ENCODE measurements at regions not wholly inside any gene's neighbourhood (a gene's known extent, or its start where the extent isn't known, plus 50 kb on each side); places are given as distances from the start of the nearest gene placed in this dataset.

GRCh38 chr17:71114911-71115668 is 945.8 kb downstream of the KCNJ2 start:
- 69 to 72% methylated on average over 7 of the region's 7 CpGs for WGBS, 2 donors
- no peak for TF ChIP-seq POLR2A (IDR thresholded peaks at IDR 0.05)
- TF ChIP-seq, protein P1, sequence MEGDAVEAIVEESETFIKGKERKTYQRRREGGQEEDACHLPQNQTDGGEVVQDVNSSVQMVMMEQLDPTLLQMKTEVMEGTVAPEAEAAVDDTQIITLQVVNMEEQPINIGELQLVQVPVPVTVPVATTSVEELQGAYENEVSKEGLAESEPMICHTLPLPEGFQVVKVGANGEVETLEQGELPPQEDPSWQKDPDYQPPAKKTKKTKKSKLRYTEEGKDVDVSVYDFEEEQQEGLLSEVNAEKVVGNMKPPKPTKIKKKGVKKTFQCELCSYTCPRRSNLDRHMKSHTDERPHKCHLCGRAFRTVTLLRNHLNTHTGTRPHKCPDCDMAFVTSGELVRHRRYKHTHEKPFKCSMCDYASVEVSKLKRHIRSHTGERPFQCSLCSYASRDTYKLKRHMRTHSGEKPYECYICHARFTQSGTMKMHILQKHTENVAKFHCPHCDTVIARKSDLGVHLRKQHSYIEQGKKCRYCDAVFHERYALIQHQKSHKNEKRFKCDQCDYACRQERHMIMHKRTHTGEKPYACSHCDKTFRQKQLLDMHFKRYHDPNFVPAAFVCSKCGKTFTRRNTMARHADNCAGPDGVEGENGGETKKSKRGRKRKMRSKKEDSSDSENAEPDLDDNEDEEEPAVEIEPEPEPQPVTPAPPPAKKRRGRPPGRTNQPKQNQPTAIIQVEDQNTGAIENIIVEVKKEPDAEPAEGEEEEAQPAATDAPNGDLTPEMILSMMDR (IDR thresholded peaks at IDR 0.05), result no peak
- DNase-seq (ENCODE audit: low spot score in 2 of 2), result no peak
- no peak overlapping the region for H3K4me3 ChIP-seq (ENCODE audit: low read depth, poor library complexity, severe bottlenecking)
- intact Hi-C loops (cut with DNase I; ENCODE audit: low total_unique reads), result no loop called here

DNA sequence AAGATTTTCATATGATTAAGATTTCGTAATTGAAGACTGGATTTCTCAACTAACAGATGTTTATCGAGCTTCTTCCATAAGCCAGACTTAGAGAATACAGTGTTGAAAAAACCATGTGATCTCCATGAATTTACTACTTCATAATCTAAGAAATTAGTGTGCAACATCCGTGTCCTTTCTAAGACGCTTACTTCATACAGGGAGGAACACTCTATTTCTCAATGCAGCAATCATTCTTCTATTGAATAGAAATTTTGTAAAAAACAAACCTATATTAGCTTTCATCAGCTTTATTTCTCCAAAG is 946.3 kb downstream of the KCNJ2 start:
- TF ChIP-seq, protein P1 (IDR thresholded peaks at IDR 0.05), result no peak
- no peak for TF ChIP-seq POLR2A (IDR thresholded peaks at IDR 0.05)
- H3K4me3 ChIP-seq (ENCODE audit: low read depth, poor library complexity, severe bottlenecking), result no peak overlapping the region
- 40 to 41% methylated on average over 4 of the region's 4 CpGs for WGBS, 2 donors
- no peak for DNase-seq (ENCODE audit: low spot score in 2 of 2)
- intact Hi-C loops (cut with DNase I; ENCODE audit: low total_unique reads), result no loop called here

DNA sequence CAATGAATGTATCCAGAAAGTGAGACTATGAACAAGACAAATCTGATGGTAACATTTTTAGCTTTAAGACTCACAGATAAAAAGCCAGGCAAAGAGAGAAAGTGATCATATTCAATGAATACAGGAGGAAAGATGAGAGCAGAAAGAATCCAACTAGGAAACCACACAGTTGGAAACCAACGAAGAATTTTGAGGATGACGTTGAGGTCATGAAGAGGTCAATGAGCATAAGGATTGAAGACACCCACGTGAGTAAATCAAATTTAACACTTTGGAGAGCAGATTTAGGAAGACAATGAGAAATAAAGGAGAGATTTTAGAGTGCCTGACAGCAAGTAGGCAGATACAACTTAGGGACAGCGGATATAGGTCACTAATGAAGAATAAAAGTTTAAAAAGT is 948.1 kb downstream of the KCNJ2 start:
- 49 to 61% methylated on average over 4 of the region's 4 CpGs for WGBS, 2 donors
- DNase-seq (ENCODE audit: low spot score in 2 of 2), result no peak
- TF ChIP-seq, protein P1 (IDR thresholded peaks at IDR 0.05), result no peak
- TF ChIP-seq POLR2A (IDR thresholded peaks at IDR 0.05), result no peak
- no peak overlapping the region for H3K4me3 ChIP-seq (ENCODE audit: low read depth, poor library complexity, severe bottlenecking)
- intact Hi-C loops (cut with DNase I; ENCODE audit: low total_unique reads), result no loop called here

DNA sequence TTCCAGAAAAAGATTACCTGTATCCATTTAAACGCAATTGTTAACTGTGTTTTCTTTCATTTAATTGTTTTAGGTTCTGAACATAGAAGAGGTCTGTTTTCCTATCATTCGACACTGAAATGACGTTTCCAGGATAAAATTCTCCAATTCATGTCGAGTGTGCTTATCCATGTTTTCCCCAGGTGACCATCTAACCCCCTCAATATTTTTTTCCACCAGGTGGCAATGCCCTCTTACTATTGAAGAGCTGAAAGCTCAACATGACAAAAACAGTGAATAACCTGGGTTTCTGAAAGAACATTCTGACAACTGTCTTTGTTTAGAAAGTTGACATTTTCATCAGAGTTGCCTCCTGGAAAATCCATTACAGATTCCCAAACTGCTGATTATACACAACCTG is 948.7 kb downstream of the KCNJ2 start:
- WGBS, 2 donors, result 84 to 86% methylated on average over 4 of the region's 4 CpGs
- intact Hi-C loops (cut with DNase I; ENCODE audit: low total_unique reads), result no loop called here
- TF ChIP-seq, protein P1 (IDR thresholded peaks at IDR 0.05), result no peak
- TF ChIP-seq POLR2A (IDR thresholded peaks at IDR 0.05), result no peak
- H3K4me3 ChIP-seq (ENCODE audit: low read depth, poor library complexity, severe bottlenecking), result no peak overlapping the region
- no peak for DNase-seq (ENCODE audit: low spot score in 2 of 2)

DNA sequence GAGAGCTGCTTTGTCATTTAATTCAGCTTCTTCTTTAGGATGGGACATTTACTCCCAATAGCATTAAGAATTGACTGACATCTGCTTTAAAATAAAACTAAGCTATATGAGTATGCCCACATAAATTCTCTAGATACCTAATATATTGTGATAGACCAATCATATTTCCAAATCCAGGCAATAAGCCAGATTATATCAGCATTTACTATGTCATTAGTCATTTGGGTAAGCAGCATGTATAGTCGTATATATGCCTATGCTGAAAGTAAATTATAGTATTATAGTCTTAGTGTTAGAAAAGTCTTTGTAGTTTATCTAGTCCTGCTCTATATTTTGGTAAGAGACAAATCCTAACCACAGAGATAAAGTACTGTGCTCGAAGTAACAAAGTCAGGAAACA is 958.1 kb downstream of the KCNJ2 start:
- intact Hi-C loops (cut with DNase I; ENCODE audit: low total_unique reads), result no loop called here
- no peak for DNase-seq (ENCODE audit: low spot score in 2 of 2)
- TF ChIP-seq POLR2A (IDR thresholded peaks at IDR 0.05), result no peak
- no peak overlapping the region for H3K4me3 ChIP-seq (ENCODE audit: low read depth, poor library complexity, severe bottlenecking)
- 78 to 80% methylated on average over 2 of the region's 2 CpGs for WGBS, 2 donors

GRCh38 chr17:71142333-71142732 is 973.0 kb downstream of the KCNJ2 start:
- no peak for DNase-seq (ENCODE audit: low spot score in 2 of 2)
- 64 to 75% methylated on average over 3 of the region's 3 CpGs for WGBS, 2 donors
- intact Hi-C loops (cut with DNase I; ENCODE audit: low total_unique reads), result no loop called here

More at GRCh38 chr17:71142333-71142732, 973.0 kb downstream of the KCNJ2 start:
- TF ChIP-seq, protein P1 (IDR thresholded peaks at IDR 0.05), result no peak
- no peak for TF ChIP-seq POLR2A (IDR thresholded peaks at IDR 0.05)
- no peak overlapping the region for H3K4me3 ChIP-seq (ENCODE audit: low read depth, poor library complexity, severe bottlenecking)
